Sigmoid colon (tissue), 4 donors: ENCODE measurements at regions not wholly inside any gene's neighbourhood (a gene's known extent, or its start where the extent isn't known, plus 50 kb on each side); places are given as distances from the start of the nearest gene placed in this dataset.

Source experiments
- EP300 ChIP-seq, 4 donors: sonication (generic); formaldehyde crosslinking; IDR thresholded peaks; one replicate each; pipeline ENCODE4 v1.6.1; 2017; ENCODE audit warnings: antibody characterized with exemption in 4 of 4
- POLR2A ChIP-seq, 2 donors: fragments of 450-650 bp; IDR thresholded peaks; one replicate each; pipeline ENCODE4 v1.6.1; 2016; ENCODE audit warnings: antibody characterized with exemption in 2 of 2, mild to moderate bottlenecking in 2 of 2, moderate library complexity in 2 of 2
- POLR2AphosphoS5 ChIP-seq, 4 donors: sonication (generic); formaldehyde crosslinking; IDR thresholded peaks; one replicate each; pipeline ENCODE4 v1.6.1; 2017; ENCODE audit warnings: antibody characterized with exemption in 4 of 4
- TF ChIP-seq, protein P1 (sequence below), 4 experiments: fragments of 450-650 bp in 3 of 4; fragments of 200-600 bp in 1 of 4; IDR thresholded peaks; one replicate each; pipeline ENCODE4 v1.5.1; 2016 to 2019; ENCODE audit warnings: antibody characterized with exemption in 4 of 4, mild to moderate bottlenecking in 3 of 4, moderate library complexity in 2 of 4

- TF ChIP-seq POLR2A (IDR thresholded peaks at IDR 0.05) (no peak), POLR2AphosphoS5 (IDR thresholded peaks at IDR 0.05) (no peak), EP300 (IDR thresholded peaks at IDR 0.05) (no peak)
- TF ChIP-seq, protein P1, sequence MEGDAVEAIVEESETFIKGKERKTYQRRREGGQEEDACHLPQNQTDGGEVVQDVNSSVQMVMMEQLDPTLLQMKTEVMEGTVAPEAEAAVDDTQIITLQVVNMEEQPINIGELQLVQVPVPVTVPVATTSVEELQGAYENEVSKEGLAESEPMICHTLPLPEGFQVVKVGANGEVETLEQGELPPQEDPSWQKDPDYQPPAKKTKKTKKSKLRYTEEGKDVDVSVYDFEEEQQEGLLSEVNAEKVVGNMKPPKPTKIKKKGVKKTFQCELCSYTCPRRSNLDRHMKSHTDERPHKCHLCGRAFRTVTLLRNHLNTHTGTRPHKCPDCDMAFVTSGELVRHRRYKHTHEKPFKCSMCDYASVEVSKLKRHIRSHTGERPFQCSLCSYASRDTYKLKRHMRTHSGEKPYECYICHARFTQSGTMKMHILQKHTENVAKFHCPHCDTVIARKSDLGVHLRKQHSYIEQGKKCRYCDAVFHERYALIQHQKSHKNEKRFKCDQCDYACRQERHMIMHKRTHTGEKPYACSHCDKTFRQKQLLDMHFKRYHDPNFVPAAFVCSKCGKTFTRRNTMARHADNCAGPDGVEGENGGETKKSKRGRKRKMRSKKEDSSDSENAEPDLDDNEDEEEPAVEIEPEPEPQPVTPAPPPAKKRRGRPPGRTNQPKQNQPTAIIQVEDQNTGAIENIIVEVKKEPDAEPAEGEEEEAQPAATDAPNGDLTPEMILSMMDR (IDR thresholded peaks at IDR 0.05) = no peak
Measured at GRCh38 chr20:56975838-56976237, 290.6 kb downstream of the BMP7 start.
